ENCODE measurements at regions not wholly inside any gene's neighbourhood (a gene's known extent, or its start where the extent isn't known, plus 50 kb on each side); places are given as distances from the start of the nearest gene placed in this dataset.

DNA sequence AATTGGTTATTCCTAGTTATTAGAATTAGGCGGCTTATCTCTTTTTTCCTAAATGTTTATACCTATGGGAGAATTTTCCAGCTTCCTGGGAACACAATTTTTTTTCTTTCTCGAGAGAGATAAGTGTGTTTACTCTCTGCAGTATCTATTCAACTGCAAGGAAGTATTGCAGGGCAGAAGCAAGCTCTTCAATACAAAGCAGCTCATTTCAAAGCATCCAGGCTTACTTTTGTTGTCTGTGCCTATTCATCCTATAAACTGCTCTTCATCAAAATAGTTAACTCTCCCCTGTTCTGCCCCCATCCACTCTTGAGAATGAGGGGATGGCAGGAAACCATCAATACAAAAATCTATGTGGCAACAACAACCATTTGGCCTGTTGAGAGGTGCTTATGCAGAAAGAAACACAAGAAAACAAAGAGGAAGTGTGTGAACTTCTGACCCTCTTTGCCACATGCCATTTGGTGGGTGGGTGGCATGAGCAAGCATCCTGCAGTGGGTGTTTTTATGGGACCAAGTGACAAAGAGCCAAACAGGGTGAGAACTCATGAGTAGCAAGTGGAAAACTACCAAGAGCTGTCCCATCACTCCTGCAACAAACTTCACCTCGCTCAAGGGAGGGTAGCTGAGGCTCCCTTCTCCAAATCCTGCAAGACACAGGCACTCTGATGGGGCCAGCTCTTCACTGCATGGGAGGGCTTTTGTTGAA, 50.6 kb upstream of the MRPS6 start:
- no peak for DNase-seq (ENCODE audit: low read depth)

- DNase-seq (ENCODE audit: low read depth), result no peak
Measured at GRCh38 chr21:34021726-34022125, 51.7 kb upstream of the MRPS6 start.

GRCh38 chr21:34020983-34021553, 52.3 kb upstream of the MRPS6 start:
- DNase-seq (ENCODE audit: low read depth), result no peak

- DNase-seq (ENCODE audit: low read depth), result no peak
Measured at GRCh38 chr21:34020005-34020847, 53.2 kb upstream of the MRPS6 start.

DNA sequence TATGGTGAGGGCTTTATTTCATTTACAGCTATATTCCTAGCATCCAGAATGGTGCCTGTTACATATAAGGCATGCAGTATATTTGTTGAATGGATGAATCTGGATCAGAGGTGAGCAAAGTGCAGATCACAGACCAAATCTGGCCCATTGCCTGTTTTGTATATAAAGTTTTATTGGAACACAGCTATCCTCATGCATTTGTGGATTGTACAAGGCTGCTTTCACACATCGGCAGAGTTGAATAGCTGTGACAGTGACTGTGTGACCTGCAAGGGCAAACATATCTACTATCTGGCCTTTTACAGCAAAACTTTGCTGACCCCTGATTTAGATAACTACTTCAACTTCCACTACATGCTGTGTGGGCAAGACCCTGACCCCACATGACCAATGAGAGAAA, 54.0 kb upstream of the MRPS6 start:
- no peak for DNase-seq (ENCODE audit: low read depth)

- DNase-seq (ENCODE audit: low read depth), result no peak
Measured at GRCh38 chr21:34018910-34019309, 54.5 kb upstream of the MRPS6 start.

GRCh38 chr21:34018185-34018584, 55.2 kb upstream of the MRPS6 start:
- DNase-seq (ENCODE audit: low read depth), result no peak

GRCh38 chr21:34017039-34017961, 56.1 kb upstream of the MRPS6 start:
- no peak for DNase-seq (ENCODE audit: low read depth)

DNA sequence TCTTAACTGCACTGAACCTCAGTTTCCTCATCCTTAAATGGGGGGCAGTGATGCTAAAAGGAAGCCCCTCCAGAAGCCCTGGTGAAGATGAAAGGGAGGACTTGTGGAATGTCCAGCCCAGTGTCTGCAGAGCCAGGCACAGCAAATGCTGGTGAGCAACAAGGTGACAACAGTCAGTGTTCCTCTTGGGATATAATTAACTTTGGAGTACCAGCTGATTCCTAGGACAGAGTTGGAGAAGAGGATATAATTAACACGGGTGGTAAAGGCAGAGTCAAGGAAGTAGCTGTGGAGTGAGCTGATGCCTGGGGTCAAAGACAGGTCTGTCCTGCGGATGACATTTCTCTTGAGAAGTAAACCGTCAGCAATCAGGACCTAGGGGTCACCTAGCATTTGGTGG, 60.7 kb upstream of the MRPS6 start:
- DNase-seq (ENCODE audit: low read depth), result no peak

- no peak for DNase-seq (ENCODE audit: low read depth)
Measured at GRCh38 chr21:34011660-34012059, 61.7 kb upstream of the MRPS6 start.

GRCh38 chr21:34009193-34009592, 64.2 kb upstream of the MRPS6 start:
- no peak for DNase-seq (ENCODE audit: low read depth)

- no peak for DNase-seq (ENCODE audit: low read depth)
Measured at GRCh38 chr21:34008618-34009017, 64.8 kb upstream of the MRPS6 start.

GRCh38 chr21:34006611-34007168, 66.7 kb upstream of the MRPS6 start:
- no peak for DNase-seq (ENCODE audit: low read depth)

GRCh38 chr21:34004974-34005373, 68.4 kb upstream of the MRPS6 start:
- no peak for DNase-seq (ENCODE audit: low read depth)

DNA sequence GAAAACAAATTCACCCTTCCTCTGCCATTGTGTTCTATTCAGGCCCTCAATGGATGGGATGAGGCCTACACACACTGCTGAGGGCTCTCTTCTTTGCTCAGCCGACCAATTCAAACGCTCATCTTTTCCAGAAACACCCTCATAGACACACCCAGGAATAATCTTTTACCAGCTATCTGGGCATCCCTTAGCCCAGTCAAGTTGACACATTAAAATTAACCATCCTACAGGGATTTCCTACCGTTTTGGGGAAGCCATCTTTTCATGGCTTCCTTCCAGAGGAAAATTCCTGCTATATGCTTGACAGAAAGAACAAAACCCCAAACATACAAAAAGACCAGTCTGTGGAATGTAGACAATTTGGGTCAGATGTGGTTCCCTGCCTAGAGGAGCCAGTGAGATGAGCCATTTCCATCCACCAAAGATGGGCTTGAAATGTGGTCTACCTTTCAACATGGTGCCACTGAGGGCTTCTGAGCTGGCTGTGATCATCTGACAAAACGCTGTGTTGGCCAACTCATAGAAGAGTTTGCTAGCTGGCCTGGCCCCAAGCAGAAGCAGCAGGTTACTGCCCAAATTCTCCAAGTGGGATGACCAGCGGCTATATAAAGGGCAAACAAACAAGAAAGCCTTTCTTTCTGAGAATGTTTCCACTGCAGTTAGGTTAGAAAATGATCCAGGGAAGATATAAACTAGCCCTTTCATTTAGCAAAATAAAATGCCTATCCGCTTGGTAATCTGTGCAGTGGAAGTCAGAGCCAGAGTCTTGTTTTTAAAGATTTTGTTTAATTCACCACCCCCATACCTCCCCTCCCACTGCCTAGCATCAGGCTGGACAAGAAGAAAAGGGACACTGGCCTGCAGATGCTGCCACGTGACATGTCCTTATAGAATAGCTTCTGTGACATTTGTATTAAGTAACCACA, 69.1 kb upstream of the MRPS6 start:
- DNase-seq (ENCODE audit: low read depth), result no peak

DNA sequence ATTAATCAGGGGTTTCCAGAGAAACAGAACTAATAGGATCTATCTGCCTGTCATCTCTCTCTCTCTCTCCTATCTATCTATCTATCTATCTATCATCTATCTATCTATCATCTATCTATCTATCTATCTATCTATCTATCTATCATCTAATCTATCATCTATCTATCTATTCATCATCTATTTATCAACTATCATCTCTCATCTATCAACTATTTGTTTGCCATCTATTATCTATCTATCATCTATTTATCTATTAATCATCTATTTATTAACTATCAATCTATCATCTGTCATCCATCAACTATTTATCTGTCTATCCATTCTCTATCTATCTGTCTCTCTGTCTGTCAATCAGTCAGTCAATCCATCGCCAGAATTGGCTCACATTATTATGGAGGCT, 70.0 kb upstream of the MRPS6 start:
- DNase-seq (ENCODE audit: low read depth), result no peak

- no peak for DNase-seq (ENCODE audit: low read depth)
Measured at GRCh38 chr21:34000375-34000774, 73.0 kb upstream of the MRPS6 start.

- DNase-seq (ENCODE audit: low read depth), result no peak
Measured at GRCh38 chr21:33998809-33999208, 74.6 kb upstream of the MRPS6 start.

DNA sequence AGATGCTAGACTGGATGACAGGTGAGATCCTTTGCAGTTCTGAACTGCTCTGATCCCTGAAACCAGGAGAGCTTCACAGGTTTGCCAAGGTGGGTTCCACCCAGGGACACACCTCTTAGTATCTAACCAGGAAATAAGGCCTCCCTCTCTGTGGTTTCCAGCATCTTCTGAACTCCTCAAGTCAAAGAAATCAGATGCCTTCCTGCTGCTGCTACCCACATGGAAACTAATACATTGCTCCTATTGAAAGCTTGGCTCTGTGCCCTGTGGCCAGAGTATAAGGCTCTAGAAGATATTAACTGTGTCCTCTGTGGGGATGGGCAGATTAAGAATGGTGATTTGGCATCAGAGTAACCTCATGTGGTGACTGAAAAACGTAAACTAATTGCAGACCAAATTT, 75.0 kb upstream of the MRPS6 start:
- DNase-seq (ENCODE audit: low read depth), result no peak

- DNase-seq (ENCODE audit: low read depth), result no peak
Measured at GRCh38 chr21:33997436-33997835, 75.9 kb upstream of the MRPS6 start.

DNA sequence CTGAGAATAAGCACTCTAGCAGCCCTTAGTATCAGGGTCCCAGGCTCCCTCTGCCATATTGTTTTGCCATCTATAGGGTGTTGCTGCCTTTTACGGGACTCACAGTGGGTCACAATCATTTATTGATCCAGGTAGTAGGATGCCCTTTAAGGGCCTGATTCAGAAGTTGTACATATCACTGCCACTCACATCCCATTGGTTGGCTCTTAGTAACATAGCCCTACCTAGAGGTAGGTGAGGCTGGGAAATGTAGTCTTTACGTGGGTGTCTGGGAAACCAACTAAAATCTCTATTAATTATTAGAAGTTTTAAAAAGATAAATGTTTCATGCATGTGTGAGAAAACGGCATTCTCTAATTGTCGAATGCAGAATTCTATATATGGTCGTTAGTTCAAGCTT, 78.8 kb upstream of the ATP5PO start:
- DNase-seq (ENCODE audit: low read depth), result no peak
